Astrocyte of the cerebellum (primary cell): ENCODE measurements at regions not wholly inside any gene's neighbourhood (a gene's known extent, or its start where the extent isn't known, plus 50 kb on each side); places are given as distances from the start of the nearest gene placed in this dataset.

ENCODE experiments used
- DNase-seq: peaks from one replicate; pipeline ENCODE4 v3.0.0-alpha.2; 2011; ENCODE audit warnings: low read depth
- H3K4me3 ChIP-seq: 2 replicates; pipeline ENCODE4 v1.5.1; 2011; ENCODE audit warnings: mild to moderate bottlenecking, low read depth, low read length, moderate library complexity
- in situ Hi-C: cut with HindIII; loops from 2 replicates; pipeline ENCODE4 v1.10.0; 2017; ENCODE audit warnings: low sequenced_read_pairs
- TF ChIP-seq, protein P1 (sequence below): IDR thresholded peaks from 2 replicates; pipeline ENCODE4 v1.5.1; 2012; ENCODE audit warnings: low read length, low read depth, moderate library complexity, mild to moderate bottlenecking; ENCODE audit errors: missing control alignments

DNA sequence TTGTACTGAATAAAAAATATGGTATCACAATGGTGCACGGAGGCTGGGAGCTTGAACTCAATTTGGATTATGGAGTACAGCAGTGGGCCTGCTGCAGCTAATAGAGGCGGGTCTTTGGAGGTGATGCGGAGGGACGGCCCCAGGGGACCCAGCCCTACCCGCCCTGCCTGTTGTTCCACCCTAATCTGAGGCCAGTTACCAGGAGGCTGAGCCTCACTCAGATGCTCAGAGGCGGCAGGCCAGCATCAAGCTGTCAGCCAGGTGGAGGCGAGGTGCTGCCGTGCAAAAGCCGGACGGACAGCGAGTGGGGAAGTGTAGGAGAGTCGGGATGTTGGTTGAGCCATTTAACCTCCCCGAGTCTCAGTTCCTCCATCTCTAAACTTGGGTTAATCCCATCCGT, 218.5 kb upstream of the RGMA start:
- no peak for DNase-seq
- in situ Hi-C loops = no loop called here
- H3K4me3 ChIP-seq = no peak overlapping the region
- TF ChIP-seq, protein P1, sequence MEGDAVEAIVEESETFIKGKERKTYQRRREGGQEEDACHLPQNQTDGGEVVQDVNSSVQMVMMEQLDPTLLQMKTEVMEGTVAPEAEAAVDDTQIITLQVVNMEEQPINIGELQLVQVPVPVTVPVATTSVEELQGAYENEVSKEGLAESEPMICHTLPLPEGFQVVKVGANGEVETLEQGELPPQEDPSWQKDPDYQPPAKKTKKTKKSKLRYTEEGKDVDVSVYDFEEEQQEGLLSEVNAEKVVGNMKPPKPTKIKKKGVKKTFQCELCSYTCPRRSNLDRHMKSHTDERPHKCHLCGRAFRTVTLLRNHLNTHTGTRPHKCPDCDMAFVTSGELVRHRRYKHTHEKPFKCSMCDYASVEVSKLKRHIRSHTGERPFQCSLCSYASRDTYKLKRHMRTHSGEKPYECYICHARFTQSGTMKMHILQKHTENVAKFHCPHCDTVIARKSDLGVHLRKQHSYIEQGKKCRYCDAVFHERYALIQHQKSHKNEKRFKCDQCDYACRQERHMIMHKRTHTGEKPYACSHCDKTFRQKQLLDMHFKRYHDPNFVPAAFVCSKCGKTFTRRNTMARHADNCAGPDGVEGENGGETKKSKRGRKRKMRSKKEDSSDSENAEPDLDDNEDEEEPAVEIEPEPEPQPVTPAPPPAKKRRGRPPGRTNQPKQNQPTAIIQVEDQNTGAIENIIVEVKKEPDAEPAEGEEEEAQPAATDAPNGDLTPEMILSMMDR = no peak

DNA sequence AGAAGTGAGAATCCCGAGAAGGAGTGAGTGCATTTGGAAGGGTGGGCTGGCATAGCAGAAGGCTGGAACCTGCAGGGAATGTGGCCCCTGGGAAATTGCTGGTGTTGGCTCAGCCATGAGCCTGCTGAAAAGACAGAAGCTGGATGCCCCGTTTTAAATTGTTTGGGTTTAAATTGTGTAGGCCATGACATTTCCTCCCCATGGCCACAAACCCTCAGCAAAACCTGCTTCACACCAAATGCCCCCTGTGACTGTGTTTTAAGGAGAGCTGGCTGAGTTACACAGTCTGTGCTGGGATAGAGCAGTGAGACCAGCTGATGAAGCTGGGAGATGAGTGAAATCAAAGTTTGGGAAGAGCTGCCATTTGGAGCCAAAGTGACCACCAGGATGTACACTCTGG, 216.3 kb upstream of the RGMA start:
- DNase-seq = no peak
- in situ Hi-C loops = no loop called here
- no peak overlapping the region for H3K4me3 ChIP-seq
- TF ChIP-seq, protein P1 = no peak

DNA sequence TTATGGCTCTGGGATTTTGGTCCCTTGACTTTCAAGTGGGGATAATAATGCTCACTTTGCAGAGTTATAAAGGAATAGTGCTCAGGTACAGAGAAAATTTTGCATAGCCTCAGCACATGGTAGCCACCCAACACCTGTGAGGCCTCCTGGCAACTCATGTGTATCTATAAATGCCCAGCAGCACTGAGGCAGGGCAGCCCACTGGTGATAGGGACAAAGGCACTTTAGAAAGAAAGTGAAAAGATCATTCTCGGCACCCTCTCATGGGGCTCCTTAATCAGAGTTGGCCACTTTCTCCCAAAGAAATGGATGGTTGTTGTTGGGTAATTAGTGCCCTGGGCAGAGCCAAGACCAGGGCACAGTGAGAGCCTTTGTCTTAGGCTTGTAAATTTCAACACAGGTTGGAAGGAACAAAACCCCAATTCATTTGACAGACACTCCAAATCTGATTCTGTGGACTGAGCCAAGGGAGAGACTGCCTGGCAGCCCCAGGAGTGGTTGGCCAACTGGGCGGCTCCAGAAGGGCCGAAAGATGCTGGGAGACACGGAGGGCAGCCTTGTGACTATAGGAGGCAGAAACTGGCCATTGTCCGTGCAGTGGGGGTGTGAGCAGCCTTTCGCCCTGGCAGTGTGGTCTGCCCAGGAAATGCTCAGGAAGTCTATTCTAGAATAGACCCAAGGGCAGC, 213.2 kb upstream of the RGMA start:
- DNase-seq = no peak
- H3K4me3 ChIP-seq = no peak overlapping the region
- TF ChIP-seq, protein P1 = no peak
- in situ Hi-C loops = no loop called here

DNA sequence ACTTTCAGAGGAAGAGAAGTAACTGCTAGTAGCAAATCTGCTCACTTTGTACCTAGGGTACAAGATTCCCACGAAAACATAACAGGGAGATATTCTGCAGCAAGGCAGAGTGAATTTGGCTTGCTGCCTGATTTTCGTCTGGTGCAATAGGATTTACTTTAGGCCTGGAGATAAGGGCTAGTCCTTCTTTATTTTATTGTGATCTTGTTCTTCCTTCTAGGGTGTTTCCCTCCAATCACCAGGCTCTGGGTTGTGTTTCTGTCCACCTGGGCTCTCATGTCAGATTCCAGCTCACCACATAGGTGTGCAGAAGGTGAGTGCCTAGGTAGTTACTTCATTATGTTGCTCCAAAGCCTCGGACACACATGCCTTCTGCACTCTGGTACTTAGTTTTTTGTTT, 211.8 kb upstream of the RGMA start:
- TF ChIP-seq, protein P1 = no peak
- no peak for DNase-seq
- in situ Hi-C loops = no loop called here
- no peak overlapping the region for H3K4me3 ChIP-seq

DNA sequence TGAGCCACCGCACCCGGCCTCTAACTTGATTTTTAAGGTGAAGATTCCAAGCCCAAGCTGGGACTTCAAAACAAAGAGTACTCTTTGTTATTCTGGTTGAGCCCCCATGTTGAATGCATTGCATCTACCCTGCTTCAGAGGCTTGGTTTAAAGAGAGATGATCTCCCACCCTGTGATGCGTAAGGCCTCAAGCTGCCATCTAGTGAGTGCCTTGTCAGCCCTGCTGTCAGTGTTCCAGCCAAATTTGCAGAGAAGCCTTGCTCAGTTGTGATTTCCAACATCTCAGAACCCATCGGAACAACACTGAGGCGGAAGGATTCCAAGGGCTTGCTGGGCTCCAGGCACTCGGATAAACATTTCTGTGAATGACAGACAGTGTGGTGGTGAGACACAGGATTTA, 210.7 kb upstream of the RGMA start:
- DNase-seq = no peak
- TF ChIP-seq, protein P1 = no peak
- H3K4me3 ChIP-seq = no peak overlapping the region
- in situ Hi-C loops = no loop called here

DNA sequence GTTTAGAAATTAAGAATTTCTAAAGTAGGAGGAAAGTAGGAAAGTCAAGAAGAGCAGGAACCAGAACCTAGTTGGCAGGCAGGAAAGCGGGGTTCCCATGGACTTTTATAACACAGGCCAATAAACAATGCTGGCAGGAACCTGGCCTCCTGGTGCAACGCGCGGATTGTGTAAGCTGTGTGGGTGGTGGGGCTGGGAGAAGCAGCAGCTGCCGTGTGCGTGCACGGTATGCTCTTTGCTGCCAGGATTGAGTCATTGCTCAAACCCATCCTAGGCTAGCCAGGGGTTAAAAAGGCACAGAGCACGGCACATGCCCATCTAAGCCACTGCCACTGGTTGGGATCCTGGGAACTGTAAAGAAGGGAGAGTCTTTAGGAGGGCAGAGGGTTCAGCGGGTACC, 209.9 kb upstream of the RGMA start:
- in situ Hi-C loops = no loop called here
- TF ChIP-seq, protein P1 = no peak
- no peak overlapping the region for H3K4me3 ChIP-seq
- DNase-seq = no peak
